NT2/D1 (cell line): ENCODE measurements at regions not wholly inside any gene's neighbourhood (a gene's known extent, or its start where the extent isn't known, plus 50 kb on each side); places are given as distances from the start of the nearest gene placed in this dataset.

ENCODE experiments used
- SUZ12 ChIP-seq: IDR thresholded peaks from 2 replicates; pipeline ENCODE4 v1.6.1; 2011; ENCODE audit not compliant: insufficient read length, insufficient read depth; ENCODE audit errors: extremely low read depth
- ZNF274 ChIP-seq: IDR thresholded peaks from 2 replicates; pipeline ENCODE4 v1.6.1; 2011; ENCODE audit warnings: mild to moderate bottlenecking, low read depth, low read length

DNA sequence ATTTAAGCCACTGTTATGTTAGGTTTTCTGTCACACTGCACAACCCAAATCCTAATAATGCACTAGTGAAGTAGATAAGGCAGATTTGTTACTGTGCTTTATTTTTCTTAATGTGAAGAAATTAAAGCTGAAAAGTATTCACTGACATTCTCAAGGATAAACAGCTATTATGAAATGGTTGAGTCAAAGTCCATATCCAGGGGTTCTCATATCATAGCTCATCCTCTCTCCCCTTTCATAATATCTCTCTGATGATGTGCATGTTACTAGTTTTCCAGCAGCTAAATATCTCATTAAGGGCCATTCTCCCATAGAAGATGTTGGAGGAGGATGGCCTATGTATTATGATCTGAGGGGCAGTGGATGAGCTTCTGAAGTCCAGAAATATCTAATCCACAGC, 53.6 kb upstream of the CCDC190 start:
- TF ChIP-seq ZNF274: no peak
- no peak for TF ChIP-seq SUZ12
